SJSA1 (cell line): ENCODE measurements at regions not wholly inside any gene's neighbourhood (a gene's known extent, or its start where the extent isn't known, plus 50 kb on each side); places are given as distances from the start of the nearest gene placed in this dataset.
A peak's percentile ranks its signal among the peaks of the same experiment; 100 is the strongest.
"Not testable (repeated sequence)": the region's sequence is repeated elsewhere in the genome, so short reads cannot be mapped to it uniquely, and the experiment has no call there.

Experiments
- DNase-seq, 2 experiments: peaks; one replicate each; pipeline ENCODE4 v3.0.0-alpha.2; 2015 to 2020; ENCODE audit warnings: low spot score in 2 of 2, low read depth in 1 of 2
- H3K27ac ChIP-seq: fragments of 250-450 bp; sonication (Bioruptor Pico); 2 replicates; pipeline ENCODE4 v1.5.1; 2020; ENCODE audit warnings: mild to moderate bottlenecking, moderate library complexity
- H3K27me3 ChIP-seq: fragments of 250-450 bp; sonication (Bioruptor Pico); replicated peaks from 2 replicates; pipeline ENCODE4 v1.5.1; 2020; ENCODE audit warnings: mild to moderate bottlenecking, moderate library complexity
- H3K36me3 ChIP-seq: fragments of 250-450 bp; sonication (Bioruptor Pico); 2 replicates; pipeline ENCODE4 v1.5.1; 2020; ENCODE audit warnings: mild to moderate bottlenecking
- H3K4me1 ChIP-seq: fragments of 250-450 bp; sonication (Bioruptor Pico); replicated peaks from 2 replicates; pipeline ENCODE4 v1.6.1; 2021; ENCODE audit warnings: mild to moderate bottlenecking
- H3K4me3 ChIP-seq: fragments of 250-450 bp; sonication (Bioruptor Pico); 2 replicates; pipeline ENCODE4 v1.5.1; 2020; ENCODE audit warnings: mild to moderate bottlenecking
- H3K9me3 ChIP-seq: fragments of 250-450 bp; sonication (Bioruptor Pico); replicated peaks from 2 replicates; pipeline ENCODE4 v1.5.1; 2020; ENCODE audit warnings: mild to moderate bottlenecking

DNA sequence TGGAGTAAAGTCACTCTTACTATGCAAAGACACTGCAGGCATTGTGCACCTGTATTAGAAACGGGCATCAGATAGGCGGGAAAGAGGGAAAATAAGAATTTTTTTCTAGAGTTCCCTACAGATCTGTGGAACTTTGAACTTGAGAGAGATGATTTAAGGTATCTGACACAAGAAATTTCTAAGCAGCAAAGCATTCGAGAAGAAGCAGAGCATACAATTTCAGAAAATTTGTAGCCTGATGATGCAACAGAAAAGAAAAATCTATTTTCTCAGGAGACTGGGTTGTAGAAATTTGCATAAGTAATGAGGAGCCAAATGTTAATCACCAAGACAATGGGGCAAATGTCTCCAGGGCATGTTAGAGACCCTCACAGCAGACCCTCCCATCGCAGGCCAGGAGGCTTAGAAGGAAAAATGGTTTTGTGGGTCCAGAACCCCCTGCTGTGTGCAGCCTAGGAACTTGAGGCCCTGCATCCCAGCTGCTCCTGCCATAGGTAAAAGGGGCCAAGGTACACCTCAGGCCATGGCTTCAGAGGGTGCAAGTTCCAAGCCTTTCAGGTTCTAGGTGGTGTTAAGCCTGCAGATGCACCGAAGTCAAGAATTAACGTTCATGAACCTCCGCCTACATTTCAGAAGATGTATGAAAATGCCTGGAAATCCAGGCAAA, 163.5 kb upstream of the GTF2H2 start:
- not testable (repeated sequence) for H3K9me3 ChIP-seq, H3K27ac ChIP-seq, H3K27me3 ChIP-seq, H3K36me3 ChIP-seq, H3K4me1 ChIP-seq, H3K4me3 ChIP-seq
- peak in 1 of 2 experiments; percentile 31 for DNase-seq
